MCF 10A (cell line): ENCODE measurements at regions not wholly inside any gene's neighbourhood (a gene's known extent, or its start where the extent isn't known, plus 50 kb on each side); places are given as distances from the start of the nearest gene placed in this dataset.

Source experiments
- BruUV-seq: library from RNA; stranded (reverse); fragments of 400-500 nt; replicated peaks from 2 replicates; lab custom pipeline; 2021; lab: Mats Ljungman, UMichigan
- CTCF ChIA-PET: fragments of 300-600 bp; sonication (Branson Sonifier 250); formaldehyde crosslinking; extraction: SDS; loops from one replicate; lab custom pipeline; 2021; ENCODE audit warnings: antibody characterized with exemption, inconsistent platforms; lab: Yijun Ruan, JAX
- POLR2A ChIA-PET: fragments of 300-600, 350-650 bp; sonication (Branson Sonifier 250); formaldehyde crosslinking; extraction: SDS; loops from one replicate; lab custom pipeline; 2020; ENCODE audit warnings: antibody characterized with exemption, inconsistent platforms; lab: Yijun Ruan, JAX
- DNase-seq: peaks from one replicate; pipeline ENCODE4 v3.0.0-alpha.2; 2018; ENCODE audit not compliant: unreplicated experiment
- H3K27ac Mint-ChIP-seq: one replicate; pipeline ENCODE4 v1.8.0; 2022; ENCODE audit warnings: mild to moderate bottlenecking, low read depth, mixed read lengths; ENCODE audit not compliant: unreplicated experiment
- H3K27me3 Mint-ChIP-seq: one replicate; pipeline ENCODE4 v1.8.0; 2022; ENCODE audit warnings: mixed read lengths; ENCODE audit not compliant: insufficient read depth, unreplicated experiment
- H3K36me3 Mint-ChIP-seq: one replicate; pipeline ENCODE4 v1.8.0; 2022; ENCODE audit warnings: mild to moderate bottlenecking, moderate library complexity, mixed read lengths; ENCODE audit not compliant: insufficient read depth, unreplicated experiment
- H3K4me1 Mint-ChIP-seq: one replicate; pipeline ENCODE4 v1.8.0; 2022; ENCODE audit warnings: mixed read lengths; ENCODE audit not compliant: insufficient read depth, unreplicated experiment
- H3K4me3 Mint-ChIP-seq: one replicate; pipeline ENCODE4 v1.8.0; 2022; ENCODE audit warnings: mild to moderate bottlenecking, moderate library complexity, mixed read lengths; ENCODE audit not compliant: unreplicated experiment
- H3K9me3 Mint-ChIP-seq: one replicate; pipeline ENCODE4 v1.8.0; 2022; ENCODE audit warnings: mixed read lengths; ENCODE audit not compliant: unreplicated experiment
- CTCF ChIP-seq: fragments of 200-600 bp; IDR thresholded peaks from one replicate; pipeline ENCODE4 v1.8.0; 2022; ENCODE audit warnings: antibody characterized with exemption, mild to moderate bottlenecking; ENCODE audit not compliant: unreplicated experiment
- intact Hi-C: fragments of 100-400 bp; cut with micrococcal nuclease; formaldehyde crosslinking; loops from 2 replicates; pipeline ENCODE4 v1.14.1; 2022

GRCh38 chr2:13537771-13538349 is 821.1 kb downstream of the TRIB2 start:
- Mint-ChIP-seq H3K27ac (no peak overlapping the region), H3K4me3 (no peak overlapping the region), H3K4me1 (no peaks in the 10 kb centered on the region), H3K36me3 (peaks cover 7% of the 10 kb centered on the region), H3K9me3 (no peaks in the 10 kb centered on the region), H3K27me3 (no peaks in the 10 kb centered on the region)
- POLR2A ChIA-PET: no interaction called here
- TF ChIP-seq CTCF: no peak
- intact Hi-C loops: no loop called here
- CTCF ChIA-PET: interaction anchor here (0.7 kb wide), 1 partner anchor 8 kb away, joined by 3 read pairs; no protein-coding TSS in a partner anchor
- no peak for DNase-seq
- no TSS peak for BruUV-seq

GRCh38 chr2:13539296-13539695 is 822.6 kb downstream of the TRIB2 start:
- BruUV-seq: no TSS peak
- H3K27ac Mint-ChIP-seq: no peak overlapping the region

GRCh38 chr2:13542061-13542460 is 825.3 kb downstream of the TRIB2 start:
- CTCF ChIA-PET: interaction anchor here (1.2 kb wide), 1 partner anchor 13 kb away, joined by 3 read pairs; no protein-coding TSS in a partner anchor
- H3K27me3 Mint-ChIP-seq: no peaks in the 10 kb centered on the region
- no peak overlapping the region for H3K27ac Mint-ChIP-seq
- no peak for DNase-seq
- no TSS peak for BruUV-seq
- no peak overlapping the region for H3K4me3 Mint-ChIP-seq
- H3K36me3 Mint-ChIP-seq: peaks cover 7% of the 10 kb centered on the region
- no peak for TF ChIP-seq CTCF
- no peaks in the 10 kb centered on the region for H3K4me1 Mint-ChIP-seq
- intact Hi-C loops: no loop called here
- POLR2A ChIA-PET: no interaction called here
- H3K9me3 Mint-ChIP-seq: no peaks in the 10 kb centered on the region

More at GRCh38 chr2:13539296-13539695, 822.6 kb downstream of the TRIB2 start:
- ChIA-PET POLR2A (interaction anchor here (1.0 kb wide), 1 partner anchor 16 kb away, joined by 3 read pairs; no protein-coding TSS in a partner anchor), CTCF (no interaction called here)
- H3K4me3 Mint-ChIP-seq: no peak overlapping the region
- peaks cover 7% of the 10 kb centered on the region for H3K36me3 Mint-ChIP-seq
- no peak for TF ChIP-seq CTCF
- intact Hi-C loops: no loop called here
- H3K4me1 Mint-ChIP-seq: no peaks in the 10 kb centered on the region
- no peak for DNase-seq
- H3K9me3 Mint-ChIP-seq: no peaks in the 10 kb centered on the region
- H3K27me3 Mint-ChIP-seq: no peaks in the 10 kb centered on the region

- Mint-ChIP-seq H3K4me3 (no peak overlapping the region), H3K27me3 (no peaks in the 10 kb centered on the region), H3K9me3 (no peaks in the 10 kb centered on the region), H3K27ac (no peak overlapping the region), H3K4me1 (no peaks in the 10 kb centered on the region), H3K36me3 (peaks cover 7% of the 10 kb centered on the region)
- POLR2A ChIA-PET: no interaction called here
- CTCF ChIA-PET: interaction anchor here (0.6 to 1.2 kb wide), 2 partner anchors 12 to 1091 kb away, joined by 3 read pairs; no protein-coding TSS in a partner anchor
- intact Hi-C loops: no loop called here
- no peak for DNase-seq
- TF ChIP-seq CTCF: no peak
- no TSS peak for BruUV-seq
Observed at GRCh38 chr2:13542642-13543041, 825.9 kb downstream of the TRIB2 start.
